T-helper 1 cell treated with Interleukin-12 subunit alpha and Interleukin-12 subunit beta and Interleukin-4 antibody, amounts not matched to agents 30 μg/mL and 1 μg/mL, for 36 hours (primary cell): ENCODE measurements at regions not wholly inside any gene's neighbourhood (a gene's known extent, or its start where the extent isn't known, plus 50 kb on each side); places are given as distances from the start of the nearest gene placed in this dataset.
A peak's percentile ranks its signal among the peaks of the same experiment; 100 is the strongest.
"Not testable (repeated sequence)": the region's sequence is repeated elsewhere in the genome, so short reads cannot be mapped to it uniquely, and the experiment has no call there.

ENCODE experiments used
- H3K27ac Mint-ChIP-seq: one replicate; pipeline ENCODE4 v1.8.0; 2021; ENCODE audit warnings: mild to moderate bottlenecking, mixed read lengths
- H3K27me3 Mint-ChIP-seq: one replicate; pipeline ENCODE4 v1.8.0; 2021; ENCODE audit warnings: low read depth, mixed read lengths
- H3K36me3 Mint-ChIP-seq: one replicate; pipeline ENCODE4 v1.8.0; 2021; ENCODE audit warnings: low read depth, mixed read lengths
- H3K4me1 Mint-ChIP-seq: one replicate; pipeline ENCODE4 v1.8.0; 2021; ENCODE audit warnings: low read depth, mixed read lengths
- H3K4me3 Mint-ChIP-seq: one replicate; pipeline ENCODE4 v1.8.0; 2021; ENCODE audit warnings: mild to moderate bottlenecking, moderate library complexity, mixed read lengths
- H3K9me3 Mint-ChIP-seq: one replicate; pipeline ENCODE4 v1.8.0; 2021; ENCODE audit warnings: mixed read lengths

- not testable (repeated sequence) for H3K27me3 Mint-ChIP-seq, H3K36me3 Mint-ChIP-seq, H3K27ac Mint-ChIP-seq, H3K4me1 Mint-ChIP-seq, H3K9me3 Mint-ChIP-seq, H3K4me3 Mint-ChIP-seq
Measured at GRCh38 chr7:73200518-73201099, 108.0 kb downstream of the NSUN5 start.

- H3K4me1 Mint-ChIP-seq, H3K27ac Mint-ChIP-seq, H3K27me3 Mint-ChIP-seq, H3K9me3 Mint-ChIP-seq, H3K4me3 Mint-ChIP-seq, H3K36me3 Mint-ChIP-seq: not testable (repeated sequence)
Measured at GRCh38 chr7:73193991-73194390, 108.2 kb upstream of the SPDYE9 start.

- H3K27me3 Mint-ChIP-seq, H3K9me3 Mint-ChIP-seq, H3K36me3 Mint-ChIP-seq, H3K27ac Mint-ChIP-seq, H3K4me1 Mint-ChIP-seq, H3K4me3 Mint-ChIP-seq: not testable (repeated sequence)
Measured at GRCh38 chr7:73190483-73191155, 104.8 kb upstream of the SPDYE9 start.

GRCh38 chr7:73188287-73188686, 102.4 kb upstream of the SPDYE9 start:
- not testable (repeated sequence) for H3K27me3 Mint-ChIP-seq, H3K4me3 Mint-ChIP-seq, H3K27ac Mint-ChIP-seq, H3K36me3 Mint-ChIP-seq, H3K9me3 Mint-ChIP-seq, H3K4me1 Mint-ChIP-seq

- H3K27ac Mint-ChIP-seq, H3K4me1 Mint-ChIP-seq, H3K27me3 Mint-ChIP-seq, H3K4me3 Mint-ChIP-seq, H3K9me3 Mint-ChIP-seq, H3K36me3 Mint-ChIP-seq: not testable (repeated sequence)
Measured at GRCh38 chr7:73186589-73187309, 100.9 kb upstream of the SPDYE9 start.

- H3K9me3 Mint-ChIP-seq, H3K36me3 Mint-ChIP-seq, H3K27me3 Mint-ChIP-seq, H3K27ac Mint-ChIP-seq, H3K4me3 Mint-ChIP-seq, H3K4me1 Mint-ChIP-seq: not testable (repeated sequence)
Measured at GRCh38 chr7:73176813-73177212, 91.0 kb upstream of the SPDYE9 start.

GRCh38 chr7:73175322-73175721, 89.5 kb upstream of the SPDYE9 start:
- not testable (repeated sequence) for H3K27ac Mint-ChIP-seq, H3K9me3 Mint-ChIP-seq, H3K4me1 Mint-ChIP-seq, H3K36me3 Mint-ChIP-seq, H3K4me3 Mint-ChIP-seq, H3K27me3 Mint-ChIP-seq

- not testable (repeated sequence) for H3K36me3 Mint-ChIP-seq, H3K4me1 Mint-ChIP-seq, H3K4me3 Mint-ChIP-seq
Measured at GRCh38 chr7:73170902-73171301, 85.1 kb upstream of the SPDYE9 start.

GRCh38 chr7:73170415-73170814, 84.6 kb upstream of the SPDYE9 start:
- not testable (repeated sequence) for H3K27me3 Mint-ChIP-seq, H3K9me3 Mint-ChIP-seq, H3K36me3 Mint-ChIP-seq, H3K27ac Mint-ChIP-seq, H3K4me1 Mint-ChIP-seq, H3K4me3 Mint-ChIP-seq

More at GRCh38 chr7:73170902-73171301, 85.1 kb upstream of the SPDYE9 start:
- not testable (repeated sequence) for H3K9me3 Mint-ChIP-seq, H3K27me3 Mint-ChIP-seq, H3K27ac Mint-ChIP-seq

- not testable (repeated sequence) for H3K27ac Mint-ChIP-seq, H3K36me3 Mint-ChIP-seq, H3K4me3 Mint-ChIP-seq, H3K4me1 Mint-ChIP-seq, H3K9me3 Mint-ChIP-seq, H3K27me3 Mint-ChIP-seq
Measured at GRCh38 chr7:73166152-73166551, 80.3 kb upstream of the SPDYE9 start.

GRCh38 chr7:73162680-73163079, 76.8 kb upstream of the SPDYE9 start:
- not testable (repeated sequence) for H3K27ac Mint-ChIP-seq, H3K27me3 Mint-ChIP-seq, H3K4me1 Mint-ChIP-seq, H3K4me3 Mint-ChIP-seq, H3K36me3 Mint-ChIP-seq, H3K9me3 Mint-ChIP-seq

- H3K9me3 Mint-ChIP-seq, H3K4me1 Mint-ChIP-seq, H3K27ac Mint-ChIP-seq, H3K27me3 Mint-ChIP-seq, H3K36me3 Mint-ChIP-seq, H3K4me3 Mint-ChIP-seq: not testable (repeated sequence)
Measured at GRCh38 chr7:73161727-73162126, 75.9 kb upstream of the SPDYE9 start.

GRCh38 chr7:73157169-73157661, 71.4 kb upstream of the SPDYE9 start:
- not testable (repeated sequence) for H3K9me3 Mint-ChIP-seq, H3K27me3 Mint-ChIP-seq, H3K27ac Mint-ChIP-seq, H3K36me3 Mint-ChIP-seq, H3K4me1 Mint-ChIP-seq, H3K4me3 Mint-ChIP-seq

- H3K4me3 Mint-ChIP-seq, H3K27me3 Mint-ChIP-seq: not testable (repeated sequence)
Measured at GRCh38 chr7:73156510-73157168, 70.8 kb upstream of the SPDYE9 start.

GRCh38 chr7:73154586-73155038, 68.8 kb upstream of the SPDYE9 start:
- peak overlapping the region; percentile 64 for H3K4me3 Mint-ChIP-seq
- H3K4me1 Mint-ChIP-seq, H3K27ac Mint-ChIP-seq, H3K9me3 Mint-ChIP-seq, H3K36me3 Mint-ChIP-seq, H3K27me3 Mint-ChIP-seq: not testable (repeated sequence)

More at GRCh38 chr7:73156510-73157168, 70.8 kb upstream of the SPDYE9 start:
- not testable (repeated sequence) for H3K36me3 Mint-ChIP-seq, H3K4me1 Mint-ChIP-seq, H3K27ac Mint-ChIP-seq, H3K9me3 Mint-ChIP-seq
